K562 (cell line): ENCODE measurements at regions not wholly inside any gene's neighbourhood (a gene's known extent, or its start where the extent isn't known, plus 50 kb on each side); places are given as distances from the start of the nearest gene placed in this dataset.

Experiments
- BCL6 ChIP-seq: fragments of 250-450 bp; sonication (Bioruptor Pico); IDR thresholded peaks from 2 replicates; pipeline ENCODE4 v1.4.0; 2020
- CBFA2T3 ChIP-seq: fragments of 450-650 bp; IDR thresholded peaks from 2 replicates; pipeline ENCODE4 v1.6.1; 2017
- CEBPG ChIP-seq, 3 experiments: fragments of 200-800 bp in 1 of 3; sonication (Bioruptor generic) in 1 of 3; sonication (generic) in 1 of 3; formaldehyde crosslinking in 1 of 3; IDR thresholded peaks in 2 of 3; conservative IDR thresholded peaks in 1 of 3; 2 replicates each; pipeline versions ENCODE4 v1.6.1 to v1.8.0; 2016 to 2022; ENCODE audit warnings: missing compliant biosample characterization in 2 of 3, missing genetic modification characterization in 2 of 3, mild to moderate bottlenecking in 1 of 3, missing genetic modification reagents in 1 of 3
- CREB1 ChIP-seq, 2 experiments: sonication (generic) in 1 of 2; formaldehyde crosslinking in 1 of 2; IDR thresholded peaks; 2 replicates each; pipeline versions ENCODE4 v1.6.1 to v1.8.0; 2012 to 2022; ENCODE audit warnings: inconsistent platforms in 1 of 2, mild to moderate bottlenecking in 1 of 2, missing genetic modification reagents in 1 of 2, moderate library complexity in 1 of 2
- FOSL1 ChIP-seq: fragments of 200-800 bp; sonication (Bioruptor generic); conservative IDR thresholded peaks from 2 replicates; pipeline ENCODE4 v1.6.1; 2016; ENCODE audit warnings: missing genetic modification characterization, missing compliant biosample characterization
- FOXK2 ChIP-seq, 2 experiments: fragments of 450-650 bp; IDR thresholded peaks in 1 of 2; conservative IDR thresholded peaks in 1 of 2; 2 replicates each; pipeline ENCODE4 v1.6.1; 2016; ENCODE audit warnings: low read depth in 2 of 2, mild to moderate bottlenecking in 1 of 2
- HNRNPUL1 ChIP-seq: fragments of 200-400 bp; formaldehyde crosslinking; IDR thresholded peaks from 2 replicates; pipeline ENCODE4 v1.6.1; 2017; ENCODE audit warnings: low read length
- KLF10 ChIP-seq: fragments of 250-450 bp; sonication (Bioruptor Pico); IDR thresholded peaks from 2 replicates; pipeline ENCODE4 v1.6.1; 2021; ENCODE audit warnings: matching md5 sums
- MAFG ChIP-seq: fragments of 450-650 bp; conservative IDR thresholded peaks from 2 replicates; pipeline ENCODE4 v1.6.1; 2016; ENCODE audit warnings: missing genetic modification characterization, missing compliant biosample characterization
- NR2C2 ChIP-seq, 2 experiments: fragments of 200-800 bp in 1 of 2; sonication (Bioruptor generic) in 1 of 2; sonication (generic) in 1 of 2; formaldehyde crosslinking in 1 of 2; IDR thresholded peaks; 2 replicates each; pipeline versions ENCODE4 v1.6.1 to v1.8.0; 2016 to 2022; ENCODE audit warnings: mild to moderate bottlenecking in 1 of 2, missing compliant biosample characterization in 1 of 2, missing genetic modification characterization in 1 of 2, missing genetic modification reagents in 1 of 2
- POLR2A ChIP-seq: fragments of 450-650 bp; conservative IDR thresholded peaks from 2 replicates; pipeline ENCODE4 v1.6.1; 2016
- PPARD ChIP-seq: fragments of 250-450 bp; sonication (Bioruptor Pico); IDR thresholded peaks from 2 replicates; pipeline ENCODE4 v1.8.0; 2022; ENCODE audit warnings: inconsistent platforms, mild to moderate bottlenecking, moderate library complexity
- PREB ChIP-seq: sonication (generic); formaldehyde crosslinking; IDR thresholded peaks from 2 replicates; pipeline ENCODE4 v1.8.1; 2023; ENCODE audit warnings: mild to moderate bottlenecking, missing genetic modification reagents
- RBM17 ChIP-seq: fragments of 200-400 bp; formaldehyde crosslinking; IDR thresholded peaks from 2 replicates; pipeline ENCODE4 v1.6.1; 2017; ENCODE audit warnings: low read depth, mild to moderate bottlenecking, low read length, borderline replicate concordance
- SREBF2 ChIP-seq: sonication (generic); formaldehyde crosslinking; IDR thresholded peaks from 2 replicates; pipeline ENCODE4 v1.4.0; 2020; ENCODE audit warnings: mild to moderate bottlenecking, missing genetic modification reagents
- SRSF3 ChIP-seq: fragments of 200-400 bp; formaldehyde crosslinking; IDR thresholded peaks from 2 replicates; pipeline ENCODE4 v1.6.1; 2016; ENCODE audit warnings: mild to moderate bottlenecking, low read length, moderate library complexity; ENCODE audit not compliant: insufficient read depth
- TBL1XR1 ChIP-seq, 2 experiments: IDR thresholded peaks; 2 replicates each; pipeline ENCODE4 v1.6.1; 2012; ENCODE audit warnings: improper control_type of control experiment in 2 of 2, low read length in 2 of 2, mild to moderate bottlenecking in 1 of 2
- THRAP3 ChIP-seq: fragments of 450-650 bp; IDR thresholded peaks from 2 replicates; pipeline ENCODE4 v1.6.1; 2016; ENCODE audit warnings: mild to moderate bottlenecking, inconsistent platforms, borderline replicate concordance
- ZC3H4 ChIP-seq: sonication (generic); formaldehyde crosslinking; IDR thresholded peaks from 2 replicates; pipeline ENCODE4 v1.9.0; 2021; ENCODE audit warnings: missing genetic modification reagents, borderline replicate concordance
- ZNF282 ChIP-seq: sonication (generic); formaldehyde crosslinking; IDR thresholded peaks from 2 replicates; pipeline ENCODE4 v1.8.1; 2023; ENCODE audit warnings: missing genetic modification reagents
- ZNF395 ChIP-seq: fragments of 200-800 bp; sonication (Bioruptor generic); IDR thresholded peaks from 2 replicates; pipeline ENCODE4 v1.6.1; 2017; ENCODE audit warnings: missing genetic modification characterization, missing compliant biosample characterization
- ZNF717 ChIP-seq: fragments of 250-450 bp; sonication (Bioruptor Pico); IDR thresholded peaks from 2 replicates; pipeline ENCODE4 v1.5.0; 2021
- ZNF764 ChIP-seq: fragments of 250-450 bp; sonication (Bioruptor Pico); IDR thresholded peaks from 2 replicates; pipeline ENCODE4 v1.4.0; 2020; ENCODE audit warnings: low read depth, mild to moderate bottlenecking, moderate library complexity
- ZNF780A ChIP-seq: fragments of 250-450 bp; sonication (Bioruptor Pico); IDR thresholded peaks from 2 replicates; pipeline ENCODE4 v1.5.0; 2021; ENCODE audit warnings: mild to moderate bottlenecking

- TF ChIP-seq SRSF3: no peak
- no peak for TF ChIP-seq ZC3H4 (CRISPR knock-in tag)
- TF ChIP-seq POLR2A: no peak
- TF ChIP-seq PPARD (CRISPR knock-in tag): no peak
- TF ChIP-seq CBFA2T3: peak; percentile 86
- no peak for TF ChIP-seq FOXK2 (conservative IDR thresholded peaks at IDR 0.05 in 1 of 2, IDR thresholded peaks at IDR 0.05 in 1 of 2; ENCODE audit: low read depth in 2 of 2)
- TF ChIP-seq ZNF282 (CRISPR knock-in tag): no peak
- TF ChIP-seq PREB (CRISPR knock-in tag): no peak
- no peak for TF ChIP-seq ZNF717 (CRISPR knock-in tag)
- no peak for TF ChIP-seq SREBF2 (CRISPR knock-in tag)
- TF ChIP-seq ZNF764: no peak
- no peak for TF ChIP-seq NR2C2 (CRISPR knock-in tag; IDR thresholded peaks at IDR 0.05)
- peak; percentile 72 for TF ChIP-seq NR2C2 (tag; IDR thresholded peaks at IDR 0.05)
- TF ChIP-seq BCL6 (CRISPR knock-in tag): no peak
- TF ChIP-seq RBM17: no peak
- no peak for TF ChIP-seq CREB1 (IDR thresholded peaks at IDR 0.05)
- no peak for TF ChIP-seq CREB1 (CRISPR knock-in tag; IDR thresholded peaks at IDR 0.05)
- peak; percentile 59 for TF ChIP-seq MAFG
- no peak for TF ChIP-seq KLF10
- TF ChIP-seq CEBPG (CRISPR knock-in tag; IDR thresholded peaks at IDR 0.05): no peak
- no peak; a peak in 1 of 4 replicates for TF ChIP-seq CEBPG (tag; conservative IDR thresholded peaks at IDR 0.05 in 1 of 2, IDR thresholded peaks at IDR 0.05 in 1 of 2)
- TF ChIP-seq THRAP3: no peak
- no peak for TF ChIP-seq TBL1XR1 (IDR thresholded peaks at IDR 0.05; ENCODE audit: low read length in 2 of 2)
- TF ChIP-seq HNRNPUL1: no peak
- TF ChIP-seq FOSL1 (tag): peak; percentile 71
- peak; percentile 46; the same call in 1 of the 2 replicates for TF ChIP-seq ZNF395 (CRISPR knock-in tag)
- TF ChIP-seq ZNF780A (CRISPR knock-in tag): no peak
Observed at GRCh38 chr15:87619161-87619960, 637.2 kb downstream of the NTRK3 start (continued).
